Fibroblast of upper back skin (primary cell): ENCODE measurements at regions not wholly inside any gene's neighbourhood (a gene's known extent, or its start where the extent isn't known, plus 50 kb on each side); places are given as distances from the start of the nearest gene placed in this dataset.

Experiments used
- DNase-seq: peaks from one replicate; pipeline ENCODE4 v3.0.0-alpha.2; 2013

GRCh38 chr6:106035655-106036054 is 50.5 kb upstream of the PRDM1 start:
- no peak for DNase-seq

GRCh38 chr6:106033806-106034205 is 52.3 kb upstream of the PRDM1 start:
- no peak for DNase-seq

GRCh38 chr6:106027758-106028157 is 58.4 kb upstream of the PRDM1 start:
- DNase-seq, result peak; percentile 19

DNA sequence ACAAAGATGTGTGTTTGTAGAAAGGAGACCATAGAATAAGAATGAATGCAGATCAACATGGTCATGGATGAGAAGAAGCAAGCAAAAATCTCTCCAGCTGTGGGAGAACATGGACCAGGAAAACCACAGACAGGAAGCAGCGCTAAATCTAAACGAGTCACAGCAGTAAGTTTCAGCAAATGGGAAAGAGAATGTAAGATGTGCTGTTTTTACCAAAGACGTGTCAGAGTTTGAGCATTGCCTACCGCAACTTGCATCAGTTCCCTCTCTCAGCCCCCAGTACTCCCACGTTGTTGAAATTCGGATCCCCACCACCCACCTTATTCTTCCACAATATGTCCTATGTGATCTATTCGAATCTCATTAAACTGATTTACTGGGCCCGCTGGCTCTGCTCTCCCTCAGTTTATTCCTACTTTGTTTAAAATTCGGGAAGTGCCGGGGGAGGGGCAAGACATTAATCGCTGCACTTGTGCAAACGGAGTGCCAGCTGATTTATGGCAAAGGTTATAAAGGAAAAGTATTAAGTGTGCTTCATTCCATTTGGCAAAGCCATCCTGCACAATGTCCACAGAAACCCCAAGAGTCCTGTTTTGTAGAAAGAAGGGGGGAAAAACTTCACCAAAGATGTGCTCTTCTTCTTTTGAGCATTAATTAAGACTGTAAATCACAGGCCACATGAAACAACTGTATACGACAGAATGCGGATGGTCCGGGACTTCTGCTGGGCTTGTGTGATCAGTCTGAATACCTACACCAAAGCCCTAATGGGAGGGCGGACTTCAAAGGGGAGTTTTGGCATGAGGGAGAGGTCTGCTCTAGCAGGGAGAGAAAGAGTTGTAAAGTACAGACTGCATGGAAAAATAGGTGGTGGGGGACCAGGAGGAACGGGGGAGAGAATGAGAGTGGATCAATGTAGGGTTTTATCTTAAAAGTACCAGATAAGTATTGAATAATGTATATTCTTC is 59.1 kb upstream of the PRDM1 start:
- DNase-seq, result peak; percentile 76

- DNase-seq, result peak; percentile 19
Observed at GRCh38 chr6:106025655-106026054, 60.5 kb upstream of the PRDM1 start.

- DNase-seq, result no peak
Observed at GRCh38 chr6:106022801-106023200, 63.3 kb upstream of the PRDM1 start.

DNA sequence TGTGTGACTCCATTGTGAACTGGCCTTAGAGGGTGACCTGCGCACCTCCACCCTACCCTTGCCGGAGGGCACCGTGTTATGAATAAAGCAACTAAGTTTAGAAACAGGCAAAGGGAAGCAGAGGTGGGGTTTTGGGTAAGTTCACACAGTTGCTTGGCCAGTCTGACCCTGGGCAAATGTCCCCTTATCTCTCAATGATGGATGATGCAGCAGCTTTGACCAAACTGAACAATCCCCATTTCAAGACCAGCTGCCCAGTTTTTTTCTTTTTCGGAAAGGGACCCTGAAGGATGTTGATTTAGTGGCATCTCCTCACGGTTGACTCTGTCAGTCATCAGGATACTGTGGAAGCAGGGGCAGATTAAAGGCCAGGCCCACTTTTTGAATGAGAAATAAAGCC is 68.7 kb upstream of the PRDM1 start:
- no peak for DNase-seq

DNA sequence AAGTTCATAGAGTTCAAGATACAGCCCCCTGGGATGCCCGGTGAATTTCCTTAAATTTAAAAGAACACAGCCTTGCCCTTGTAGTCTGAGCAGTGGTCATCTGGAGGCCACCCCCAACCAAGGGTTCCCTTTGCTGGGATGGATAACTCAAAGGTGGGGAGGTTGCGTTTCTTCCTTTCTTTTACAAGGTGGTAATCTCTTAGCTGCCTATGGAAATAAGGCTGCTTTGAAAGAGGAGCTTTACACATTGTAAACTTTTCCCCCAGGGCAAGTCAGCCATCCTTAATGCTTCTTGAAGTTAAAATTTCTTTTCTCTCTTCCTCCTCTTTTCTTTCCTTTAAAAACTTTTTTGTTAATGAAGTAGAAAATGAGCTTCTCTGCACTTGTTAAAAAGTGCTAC is 71.2 kb upstream of the PRDM1 start:
- DNase-seq, result no peak

- no peak for DNase-seq
Observed at GRCh38 chr6:106011476-106011875, 74.7 kb upstream of the PRDM1 start.

- DNase-seq, result no peak
Observed at GRCh38 chr6:106005954-106006353, 80.2 kb upstream of the PRDM1 start.

- no peak for DNase-seq
Observed at GRCh38 chr6:106005013-106005412, 81.1 kb upstream of the PRDM1 start.

DNA sequence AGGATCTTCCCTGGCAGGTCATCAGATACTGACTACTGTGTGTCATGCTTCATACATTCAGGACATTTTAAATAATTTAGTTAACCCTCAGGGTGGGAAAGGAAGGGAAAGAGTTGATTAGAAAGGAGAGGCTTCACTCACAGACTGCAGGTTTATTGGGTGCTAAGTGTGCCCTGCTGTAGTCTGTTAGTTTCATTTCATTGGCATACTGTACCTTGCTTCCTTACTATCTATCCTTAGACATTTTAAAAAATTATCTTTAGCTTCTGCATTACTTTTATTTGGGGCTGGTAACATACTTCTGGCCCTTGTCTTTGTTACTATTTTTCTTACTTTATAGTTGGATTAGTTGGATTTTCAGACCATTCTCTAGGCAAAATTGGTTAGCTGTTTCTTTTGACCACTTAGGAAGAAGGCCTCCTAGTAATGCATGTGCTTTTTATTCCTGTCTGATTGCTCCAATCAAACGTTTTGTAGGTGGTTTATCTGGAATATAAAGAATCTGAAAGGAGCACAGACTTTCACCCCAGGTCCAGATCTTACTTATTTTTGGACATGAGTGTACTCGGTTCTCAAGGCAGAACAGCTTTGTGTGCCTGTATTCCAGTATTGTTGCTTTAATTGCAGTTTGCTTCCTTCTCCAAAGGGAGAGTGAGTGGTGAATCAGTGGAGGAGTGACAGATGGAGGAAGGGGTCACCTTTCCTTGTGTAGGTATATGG is 82.7 kb upstream of the PRDM1 start:
- no peak for DNase-seq

- DNase-seq, result no peak
Observed at GRCh38 chr6:106002005-106002404, 84.1 kb upstream of the PRDM1 start.

DNA sequence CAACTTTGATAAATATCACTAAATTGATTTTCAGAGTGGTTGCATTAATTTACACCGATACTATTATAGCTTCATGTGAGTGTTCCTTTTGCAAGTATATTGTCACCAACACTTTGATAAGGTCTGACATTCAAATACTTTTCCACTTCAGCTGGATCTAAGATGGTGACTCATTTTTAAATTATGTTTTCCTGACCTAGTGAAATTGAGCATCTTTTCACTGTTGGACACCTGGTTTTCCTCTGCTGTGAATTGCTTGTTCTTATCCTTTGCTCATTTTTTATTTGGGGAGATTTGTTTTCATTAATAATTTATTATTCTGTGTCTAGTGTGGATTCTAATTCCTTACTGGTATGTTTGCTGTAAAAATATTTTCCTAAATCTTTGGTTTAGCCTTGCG is 85.2 kb upstream of the PRDM1 start:
- no peak for DNase-seq

DNA sequence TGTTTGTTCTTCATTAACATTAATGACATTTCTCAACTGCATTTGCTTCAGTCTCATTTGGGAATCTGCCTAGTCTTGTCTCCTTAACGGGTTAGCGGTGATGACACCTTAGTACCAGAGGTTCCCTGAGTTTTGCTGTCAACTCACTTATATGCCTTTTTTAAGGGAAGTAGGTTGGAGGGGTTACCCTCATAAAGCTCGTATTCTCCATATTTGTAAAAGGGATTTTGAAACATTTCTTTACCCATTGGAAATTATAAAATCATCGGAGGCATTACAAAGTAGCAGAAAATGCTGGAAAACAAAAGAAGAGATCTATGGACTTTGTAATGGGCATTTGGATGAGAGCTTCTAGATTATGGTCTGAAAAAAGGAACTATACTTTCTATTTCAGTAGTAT is 88.7 kb upstream of the PRDM1 start:
- DNase-seq, result no peak

DNA sequence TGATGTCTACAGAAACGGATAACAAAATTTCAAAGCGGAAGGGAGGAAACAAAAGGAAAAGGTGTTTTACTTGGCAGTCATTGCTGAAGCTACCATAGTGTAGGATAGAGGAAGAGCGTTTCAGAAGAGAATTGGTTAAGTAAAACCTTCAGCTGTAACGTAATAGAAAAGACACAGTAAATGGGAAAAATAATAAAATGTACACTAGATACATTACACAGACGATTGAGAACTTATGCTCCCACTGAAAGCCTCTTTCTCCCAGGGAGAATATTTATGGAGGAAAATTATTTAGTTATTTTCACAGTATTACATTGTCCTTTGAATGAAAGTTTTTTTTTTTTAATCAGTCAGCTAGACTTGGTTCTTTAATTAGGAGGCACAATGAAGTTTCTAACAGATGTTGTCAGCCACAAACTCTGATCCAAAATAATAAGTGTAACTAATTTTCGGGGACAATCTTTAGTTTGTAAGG is 90.7 kb upstream of the PRDM1 start:
- DNase-seq, result no peak

GRCh38 chr6:105994591-105995390 is 91.3 kb upstream of the PRDM1 start:
- peak; percentile 80 for DNase-seq

GRCh38 chr6:105994118-105994590 is 92.0 kb upstream of the PRDM1 start:
- DNase-seq, result peak; percentile 45

GRCh38 chr6:105993341-105994117 is 92.6 kb upstream of the PRDM1 start:
- DNase-seq, result no peak

DNA sequence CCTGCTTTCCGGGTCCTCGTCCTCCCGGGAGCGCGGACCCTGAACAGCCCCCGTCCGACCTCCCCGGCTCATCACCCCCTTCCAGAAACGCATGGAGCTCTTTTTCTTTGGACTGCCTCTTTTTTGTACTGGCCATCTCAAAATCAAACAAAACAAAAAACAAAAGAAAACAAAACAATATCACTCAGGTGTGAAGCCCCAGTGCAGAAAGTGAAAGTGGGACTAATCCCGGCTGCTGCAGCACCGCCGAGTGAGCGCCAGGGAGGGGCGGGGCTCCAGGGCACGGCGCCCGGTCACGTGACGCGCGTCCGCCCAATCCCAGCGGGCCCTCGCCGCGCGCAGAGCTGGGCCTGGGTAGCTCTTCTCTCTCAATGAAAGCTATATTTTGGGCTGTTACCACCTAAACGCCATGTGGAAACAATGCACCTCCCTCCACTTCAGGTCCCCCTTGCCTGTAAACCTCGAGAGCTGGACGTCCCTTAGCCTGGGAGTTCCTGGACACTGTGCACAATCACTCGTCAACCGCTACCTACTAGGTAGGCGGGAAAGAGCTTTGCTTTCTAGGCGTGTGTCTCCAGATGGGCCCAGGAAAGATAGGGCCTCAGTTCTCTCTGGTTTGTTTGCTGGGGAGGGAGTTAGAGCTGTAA is 93.7 kb upstream of the PRDM1 start:
- DNase-seq, result peak; percentile 75

- DNase-seq, result no peak
Observed at GRCh38 chr6:105991561-105992314, 94.4 kb upstream of the PRDM1 start.
